C4-2B (cell line): ENCODE measurements at regions not wholly inside any gene's neighbourhood (a gene's known extent, or its start where the extent isn't known, plus 50 kb on each side); places are given as distances from the start of the nearest gene placed in this dataset.

Source experiments
- H3K27ac ChIP-seq: fragments of 450-650 bp; 2 replicates; pipeline ENCODE4 v1.5.1; 2017
- ZFX ChIP-seq: fragments of 450-650 bp; IDR thresholded peaks from 2 replicates; pipeline ENCODE4 v1.6.1; 2017
- TF ChIP-seq, protein P1 (sequence below): fragments of 450-650 bp; conservative IDR thresholded peaks from 2 replicates; pipeline ENCODE4 v1.5.1; 2017; ENCODE audit warnings: mild to moderate bottlenecking

DNA sequence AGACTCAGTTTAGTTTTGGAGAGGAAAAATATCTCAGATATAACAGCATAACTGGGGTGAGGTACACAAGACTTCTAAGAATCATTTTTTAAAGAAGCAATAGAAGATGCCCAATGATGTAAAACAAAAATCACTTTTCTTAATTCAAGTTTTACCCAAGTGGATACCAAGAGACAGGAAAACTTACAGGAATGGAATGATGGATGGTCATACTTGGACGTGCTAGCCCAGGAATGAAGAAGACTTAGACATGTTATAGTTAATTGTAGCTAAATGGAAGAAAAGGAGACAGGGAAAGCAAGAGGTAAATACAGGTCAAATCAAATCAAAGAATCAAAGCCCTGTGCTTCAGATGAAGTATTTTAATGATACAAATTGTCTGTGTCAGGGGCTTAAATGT, 312.7 kb upstream of the KCNJ16 start:
- no peak for TF ChIP-seq ZFX
- TF ChIP-seq, protein P1, sequence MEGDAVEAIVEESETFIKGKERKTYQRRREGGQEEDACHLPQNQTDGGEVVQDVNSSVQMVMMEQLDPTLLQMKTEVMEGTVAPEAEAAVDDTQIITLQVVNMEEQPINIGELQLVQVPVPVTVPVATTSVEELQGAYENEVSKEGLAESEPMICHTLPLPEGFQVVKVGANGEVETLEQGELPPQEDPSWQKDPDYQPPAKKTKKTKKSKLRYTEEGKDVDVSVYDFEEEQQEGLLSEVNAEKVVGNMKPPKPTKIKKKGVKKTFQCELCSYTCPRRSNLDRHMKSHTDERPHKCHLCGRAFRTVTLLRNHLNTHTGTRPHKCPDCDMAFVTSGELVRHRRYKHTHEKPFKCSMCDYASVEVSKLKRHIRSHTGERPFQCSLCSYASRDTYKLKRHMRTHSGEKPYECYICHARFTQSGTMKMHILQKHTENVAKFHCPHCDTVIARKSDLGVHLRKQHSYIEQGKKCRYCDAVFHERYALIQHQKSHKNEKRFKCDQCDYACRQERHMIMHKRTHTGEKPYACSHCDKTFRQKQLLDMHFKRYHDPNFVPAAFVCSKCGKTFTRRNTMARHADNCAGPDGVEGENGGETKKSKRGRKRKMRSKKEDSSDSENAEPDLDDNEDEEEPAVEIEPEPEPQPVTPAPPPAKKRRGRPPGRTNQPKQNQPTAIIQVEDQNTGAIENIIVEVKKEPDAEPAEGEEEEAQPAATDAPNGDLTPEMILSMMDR, result no peak
- no peak overlapping the region for H3K27ac ChIP-seq

DNA sequence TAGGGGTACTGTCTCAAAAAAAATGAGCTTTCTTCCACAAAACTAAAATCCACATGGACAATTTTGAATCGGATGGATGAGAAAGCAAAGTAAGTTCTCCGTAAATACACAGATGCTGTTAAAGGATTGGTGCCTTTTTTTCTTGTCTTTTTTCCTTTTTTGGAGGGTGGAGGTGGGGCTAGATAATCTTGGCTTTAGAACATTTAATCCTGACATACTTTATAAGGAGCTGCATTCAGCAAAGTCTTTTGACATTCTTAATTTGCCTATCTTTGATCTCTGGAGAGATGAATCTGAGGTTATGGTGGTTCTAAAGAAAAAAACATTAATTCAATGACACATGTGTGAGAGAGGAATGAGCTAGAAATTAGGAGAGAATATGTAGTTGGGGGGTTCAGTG, 312.3 kb upstream of the KCNJ16 start:
- H3K27ac ChIP-seq, result no peak overlapping the region
- TF ChIP-seq, protein P1, result no peak
- TF ChIP-seq ZFX, result no peak

DNA sequence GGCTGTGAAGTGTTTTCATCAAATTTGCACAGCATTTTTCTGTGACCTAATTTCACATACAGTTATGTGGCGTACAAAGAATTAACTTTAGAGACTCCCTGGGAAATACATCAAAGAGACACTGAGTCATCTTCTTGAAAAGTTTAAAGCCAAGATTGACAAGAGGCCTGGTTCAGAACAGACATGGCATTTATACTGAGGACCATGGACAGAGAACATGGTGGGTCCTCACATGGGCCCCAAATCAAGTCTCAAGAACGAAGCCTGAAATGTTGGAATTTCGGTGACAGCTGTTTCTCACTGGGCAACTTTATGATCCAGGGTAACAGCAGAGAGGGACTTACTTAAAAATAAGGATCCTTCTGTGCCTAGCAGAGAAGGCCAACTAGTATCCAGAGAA, 311.5 kb upstream of the KCNJ16 start:
- no peak overlapping the region for H3K27ac ChIP-seq
- TF ChIP-seq ZFX, result no peak
- TF ChIP-seq, protein P1, result no peak

DNA sequence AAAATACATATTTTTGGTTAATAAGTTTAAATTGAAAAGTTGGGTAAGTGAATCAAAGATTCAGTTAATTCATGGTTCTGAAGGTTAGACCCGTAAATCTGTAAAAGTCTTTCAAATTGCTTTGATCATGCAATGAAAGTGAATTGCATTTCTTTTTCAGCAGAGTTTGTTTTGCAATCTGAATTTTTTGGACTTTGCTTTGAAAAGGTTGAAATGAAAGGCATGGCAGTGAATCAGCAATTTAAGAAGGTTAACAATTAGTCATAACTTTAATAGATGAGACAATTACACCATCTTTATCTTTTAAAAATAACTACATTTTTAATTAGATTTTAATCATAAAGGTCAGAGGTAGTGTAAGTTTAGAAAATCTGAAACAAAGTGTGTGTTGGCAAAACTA, 310.9 kb upstream of the KCNJ16 start:
- no peak for TF ChIP-seq ZFX
- TF ChIP-seq, protein P1, result no peak
- no peak overlapping the region for H3K27ac ChIP-seq

DNA sequence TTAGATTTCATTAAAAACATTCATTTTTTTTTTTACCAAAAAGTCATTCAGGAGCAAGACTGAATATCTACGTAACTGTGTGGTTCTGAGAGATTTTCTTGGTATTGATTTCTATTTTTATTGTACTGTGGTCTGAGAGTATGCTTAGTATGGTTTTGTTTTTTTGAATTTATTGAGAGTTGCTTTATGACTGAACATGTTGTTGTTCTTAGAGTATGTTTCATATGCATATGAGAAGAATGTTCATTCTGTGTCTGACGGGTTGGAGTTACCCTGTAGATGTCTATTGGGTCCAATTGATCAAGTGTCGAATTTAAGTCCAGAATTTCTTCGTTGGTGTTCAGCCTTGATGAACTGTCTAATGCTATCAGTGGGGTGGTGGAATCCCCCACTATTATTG, 306.0 kb upstream of the KCNJ16 start:
- H3K27ac ChIP-seq, result no peak overlapping the region
- TF ChIP-seq ZFX, result no peak

DNA sequence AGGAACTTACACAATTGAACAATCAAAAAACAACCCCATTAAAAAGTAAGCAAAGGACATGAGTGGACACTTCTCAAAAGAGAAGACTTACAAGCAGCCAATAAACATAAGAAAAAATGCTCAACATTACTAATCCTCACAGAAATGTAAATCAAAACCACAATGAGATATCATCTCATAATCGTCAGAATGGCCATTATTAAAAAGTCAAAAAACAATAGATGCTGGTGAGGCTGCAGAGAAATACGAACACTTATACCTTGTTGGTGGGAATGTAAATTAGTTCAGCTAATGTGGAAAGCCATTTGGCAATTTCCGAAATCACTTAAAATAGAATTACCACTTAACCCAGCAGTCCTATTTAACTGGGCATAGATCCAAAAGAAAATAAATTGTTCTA, 301.9 kb upstream of the KCNJ16 start:
- H3K27ac ChIP-seq, result no peak overlapping the region
- TF ChIP-seq, protein P1, result no peak
- no peak for TF ChIP-seq ZFX

DNA sequence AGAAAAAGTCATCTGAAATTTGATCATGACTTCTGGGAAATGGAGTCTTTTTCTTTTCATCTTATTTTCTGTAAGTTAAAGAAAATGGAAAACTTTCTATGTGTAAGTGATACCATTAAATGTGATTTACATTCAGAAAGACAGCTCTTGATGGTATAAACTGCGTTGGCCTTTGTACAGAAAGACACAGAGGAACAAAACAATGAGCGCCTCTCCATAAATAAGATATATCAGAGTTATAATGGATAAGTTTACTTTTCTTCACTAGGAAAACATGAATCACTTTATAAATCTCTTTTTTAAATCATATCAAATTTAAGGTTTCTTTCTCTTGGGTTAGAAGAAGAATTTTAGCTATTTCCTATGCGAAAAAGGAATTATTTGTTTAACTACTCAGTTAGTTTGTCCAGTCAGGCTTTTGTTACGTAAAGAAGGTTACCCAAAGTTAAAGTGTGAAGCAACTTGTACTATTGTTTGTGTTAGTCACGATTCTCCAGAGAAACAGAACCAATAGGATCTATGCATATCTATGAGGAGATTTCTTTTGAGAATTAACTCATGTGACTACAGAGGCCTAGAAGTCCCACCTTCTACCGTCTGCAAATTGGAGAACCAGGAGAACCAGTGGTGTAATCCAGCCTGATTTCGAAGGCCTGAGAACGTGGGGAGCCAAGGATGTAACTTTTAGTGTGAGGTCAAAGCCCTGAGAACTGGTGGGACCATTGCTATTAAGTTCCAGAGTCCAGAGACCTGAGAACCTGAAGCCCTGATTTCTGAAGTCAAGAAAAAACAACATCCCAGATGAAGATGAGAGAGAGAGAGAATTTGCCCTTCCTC, 295.4 kb upstream of the KCNJ16 start:
- TF ChIP-seq, protein P1, result no peak
- TF ChIP-seq ZFX, result no peak
- no peak overlapping the region for H3K27ac ChIP-seq

DNA sequence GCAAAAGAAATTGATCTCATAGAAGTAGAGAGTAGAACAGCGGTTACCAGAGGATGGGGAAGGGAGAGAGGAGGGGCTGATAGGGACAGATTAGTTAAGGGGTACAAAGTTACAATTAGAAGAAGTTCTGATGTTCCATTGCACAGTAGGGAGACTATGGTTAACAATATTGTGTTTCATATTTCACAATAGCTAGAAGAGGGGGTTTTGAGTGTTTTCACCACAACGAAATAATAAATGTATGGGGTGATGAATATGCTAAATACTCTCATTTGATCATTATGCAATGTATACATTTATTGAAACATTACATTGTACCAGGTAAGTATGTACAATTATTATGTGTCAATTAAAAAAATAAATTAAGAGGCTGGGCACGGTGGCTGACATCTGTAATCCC, 291.2 kb upstream of the KCNJ16 start:
- no peak for TF ChIP-seq ZFX
- TF ChIP-seq, protein P1, result no peak
- H3K27ac ChIP-seq, result no peak overlapping the region
